Left cardiac atrium (tissue), 4 donors: ENCODE measurements at regions not wholly inside any gene's neighbourhood (a gene's known extent, or its start where the extent isn't known, plus 50 kb on each side); places are given as distances from the start of the nearest gene placed in this dataset.
"Not testable (repeated sequence)": the region's sequence is repeated elsewhere in the genome, so short reads cannot be mapped to it uniquely, and the experiment has no call there.

Experiments used
- ATAC-seq, 2 donors: fragments of 200-7000 bp; cut with Tn5 transposase; one replicate each; pipeline ENCODE4 v1.9.1; 2020; ENCODE audit warnings: mild to moderate bottlenecking in 2 of 2, moderate library complexity in 2 of 2
- DNase-seq: peaks from one replicate; pipeline ENCODE4 v3.0.0-alpha.2; 2020
- intact Hi-C, 2 donors: fragments of 100-400 bp; cut with DNase I; formaldehyde crosslinking; loops; one replicate each; pipeline versions ENCODE4 v1.14.1 to v1.15.1; 2022 to 2023
- donor health status: DM: no; HTN: yes; CAD: no.
- donor health status: DM: no; HTN: yes; CAD: no; lungs with severe emphysema.
- donor health status: DM: yes; HTN: yes; CAD: no.
- donor health status: Dilated cardiomyopathy.

DNA sequence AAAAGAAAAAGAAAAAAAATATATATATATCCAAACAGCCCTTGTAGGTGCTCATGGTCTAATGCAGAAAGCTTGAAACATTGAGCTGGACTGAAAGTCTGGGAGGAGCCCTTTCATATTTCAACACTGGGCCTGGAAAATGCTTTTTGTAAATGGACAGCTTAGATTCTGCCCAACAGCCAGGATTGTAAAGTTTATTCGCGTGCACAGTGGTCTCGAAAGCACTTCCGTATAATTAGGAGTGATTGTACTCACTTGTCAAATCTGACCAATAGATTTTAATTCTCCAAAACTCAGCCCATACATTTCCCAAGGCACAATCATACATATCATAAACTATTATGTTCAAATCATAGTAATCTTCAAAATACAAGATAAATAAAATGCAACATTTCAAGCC is 260.1 kb downstream of the COL4A1 start:
- peak in 1 of 2 donors; percentile 14 for ATAC-seq
- DNase-seq = no peak
- intact Hi-C loops = no loop called here

DNA sequence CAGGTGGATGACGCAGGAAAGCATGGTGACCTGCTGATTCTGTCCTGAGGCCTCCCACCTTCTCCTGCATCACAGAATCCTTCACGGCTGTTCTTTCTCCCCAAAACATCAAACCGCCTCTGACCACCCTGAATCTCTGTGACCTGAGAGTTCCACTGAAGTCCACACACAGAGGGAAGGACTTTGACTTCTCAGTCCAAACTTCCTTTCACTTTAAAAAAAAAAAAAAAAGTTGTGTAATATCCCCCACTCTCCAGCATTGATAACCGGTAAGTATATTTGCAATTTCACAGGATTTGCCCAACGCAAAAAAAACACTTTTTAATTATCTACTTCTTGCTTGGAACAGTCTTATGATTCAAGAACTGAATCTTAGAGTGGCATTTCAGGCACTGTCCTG is 259.5 kb upstream of the IRS2 start:
- DNase-seq (no peak), ATAC-seq (no peak)
- intact Hi-C loops = no loop called here

DNA sequence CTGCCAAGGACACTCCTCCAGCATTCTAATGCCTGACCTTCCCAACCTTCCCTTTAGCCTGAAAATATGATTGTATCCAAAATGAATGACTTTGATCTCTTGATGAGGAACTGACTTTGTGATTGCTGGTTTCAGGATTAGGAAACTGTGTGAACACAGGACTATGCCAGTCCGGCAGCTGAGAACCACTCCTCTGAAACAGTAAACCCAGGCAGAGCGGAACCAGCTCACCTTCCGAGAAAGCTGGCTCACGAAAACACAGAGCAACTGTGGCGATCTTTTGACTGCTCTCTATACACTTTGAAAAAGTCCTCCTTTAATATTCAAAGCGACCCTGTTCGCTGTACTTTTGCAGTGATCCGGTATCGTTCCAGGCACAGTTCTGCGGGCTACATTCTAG is 258.8 kb upstream of the IRS2 start:
- intact Hi-C loops = no loop called here
- ATAC-seq = no peak
- DNase-seq = no peak

DNA sequence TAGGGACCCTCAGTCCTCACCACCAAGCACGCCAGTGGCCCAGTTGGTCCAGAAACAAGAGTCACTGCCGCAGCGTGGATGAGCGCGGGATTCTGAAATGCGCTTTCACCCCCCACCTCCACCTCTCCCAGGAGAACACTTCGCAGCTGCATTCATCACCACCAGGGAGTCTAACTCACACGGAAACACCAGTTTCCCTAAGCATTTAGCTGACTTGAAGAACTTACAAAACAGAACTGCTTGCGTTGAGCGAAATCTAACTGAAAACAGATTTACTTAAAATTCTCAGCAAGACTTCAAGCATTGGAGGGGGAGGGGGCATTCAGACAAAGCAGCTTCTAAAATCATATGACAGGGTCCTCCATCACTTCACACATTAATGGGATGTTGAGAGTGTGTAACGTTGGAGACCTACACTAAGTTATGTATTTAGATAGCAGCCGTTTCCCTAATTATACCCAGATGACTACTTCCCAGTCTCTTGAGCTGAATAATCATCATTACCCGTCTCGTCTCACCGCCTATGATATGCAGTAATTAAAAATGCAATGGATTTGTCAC is 258.2 kb upstream of the IRS2 start:
- DNase-seq (no peak), ATAC-seq (no peak)
- intact Hi-C loops = no loop called here

DNA sequence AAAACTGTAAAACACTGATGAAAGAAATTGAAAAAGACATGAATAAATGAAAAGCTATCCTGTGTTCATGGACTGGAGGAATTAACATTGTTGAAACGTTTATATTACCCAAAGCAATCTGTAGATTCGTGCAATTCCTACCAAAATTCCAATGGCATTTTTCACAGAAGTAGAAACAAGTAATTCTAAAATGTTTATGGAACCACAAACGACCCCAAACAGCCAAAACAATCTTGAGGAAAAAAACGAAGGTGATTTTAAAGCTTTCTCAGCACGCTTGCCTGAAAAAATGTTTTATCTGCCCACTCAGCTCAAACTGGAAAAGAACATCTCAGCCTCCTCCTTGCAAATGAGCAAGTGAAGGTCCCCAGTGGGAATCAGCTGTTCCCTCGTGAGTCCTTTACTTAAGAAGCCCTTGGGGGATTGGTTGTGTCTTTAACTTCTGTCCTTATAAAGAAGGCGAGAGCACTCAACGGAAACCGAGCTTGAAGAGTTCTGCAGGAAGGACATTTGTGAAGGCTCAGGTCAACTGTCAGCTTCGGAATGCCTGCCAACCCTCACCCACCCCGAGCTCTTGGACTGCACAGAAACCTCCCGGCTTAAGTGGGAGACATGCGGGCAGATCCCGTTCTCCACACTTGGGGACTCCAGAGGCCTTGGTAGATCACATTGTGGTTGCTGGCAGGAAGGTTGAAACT is 256.0 kb upstream of the IRS2 start:
- no peak for ATAC-seq
- intact Hi-C loops = no loop called here
- DNase-seq = no peak

DNA sequence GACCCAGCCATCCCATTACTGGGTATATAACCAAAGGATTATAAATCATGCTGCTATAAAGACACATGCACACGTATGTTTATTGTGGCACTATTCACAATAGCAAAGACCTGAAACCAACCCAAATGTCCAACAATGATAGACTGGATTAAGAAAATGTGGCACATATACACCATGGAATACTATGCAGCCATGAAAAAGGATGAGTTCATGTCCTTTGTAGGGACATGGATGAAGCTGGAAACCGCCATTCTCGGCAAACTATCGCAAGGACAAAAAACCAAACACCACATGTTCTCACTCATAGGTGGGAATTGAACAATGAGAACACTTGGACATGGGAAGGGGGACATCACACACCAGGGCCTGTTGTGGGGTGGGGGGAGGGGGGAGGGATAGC is 255.3 kb upstream of the IRS2 start:
- ATAC-seq, DNase-seq, intact Hi-C loops: not testable (repeated sequence)

DNA sequence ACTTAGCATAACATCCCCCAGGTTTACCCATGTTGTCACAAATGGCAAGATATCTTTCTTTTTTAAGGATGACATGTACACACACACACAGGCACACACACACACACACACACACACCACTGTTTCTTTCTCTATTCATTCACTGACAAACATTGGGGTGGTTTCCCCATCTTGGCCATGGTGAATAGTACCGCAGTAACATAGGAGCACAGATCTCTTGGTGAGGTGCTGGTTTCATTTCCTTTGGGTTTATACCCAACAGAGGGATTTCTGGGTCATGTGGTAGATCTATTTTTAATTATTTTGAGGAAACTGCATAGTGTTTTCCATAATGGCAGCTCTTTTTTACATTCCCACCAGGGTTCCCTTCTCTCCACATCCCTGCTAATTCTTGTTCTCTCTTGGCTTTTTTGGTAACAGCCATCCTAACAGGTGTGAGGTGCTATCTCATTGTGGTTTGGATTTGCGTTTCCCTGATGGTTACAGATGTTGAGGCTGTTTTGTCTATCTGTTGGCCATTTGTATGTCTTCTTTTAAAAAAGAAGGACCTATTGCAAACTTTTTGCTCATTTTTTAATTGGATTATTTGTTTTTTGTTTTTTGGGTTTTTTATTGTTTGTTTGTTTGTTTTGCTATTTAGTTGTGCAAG is 251.7 kb upstream of the IRS2 start:
- ATAC-seq = no peak
- intact Hi-C loops = no loop called here
- no peak for DNase-seq

DNA sequence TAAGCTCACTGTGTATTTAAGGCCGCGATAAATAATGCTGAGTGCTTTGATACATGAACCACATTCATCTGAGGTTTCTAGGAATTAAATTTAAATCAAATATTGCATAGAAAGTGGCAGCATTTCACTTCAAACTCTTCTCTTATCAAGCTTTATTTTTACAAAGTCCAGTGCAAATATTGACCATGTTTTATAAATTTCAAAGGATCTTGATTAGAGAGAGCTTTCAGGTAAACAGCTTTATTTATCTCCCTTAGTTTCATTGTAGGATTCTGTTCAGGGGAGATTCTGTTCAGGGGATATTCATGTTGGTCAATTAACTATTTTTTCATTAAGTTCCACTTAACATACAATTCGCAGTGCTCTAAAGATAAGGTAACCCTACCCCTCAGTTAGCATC is 249.7 kb upstream of the IRS2 start:
- ATAC-seq = no peak
- no peak for DNase-seq
- intact Hi-C loops = no loop called here

DNA sequence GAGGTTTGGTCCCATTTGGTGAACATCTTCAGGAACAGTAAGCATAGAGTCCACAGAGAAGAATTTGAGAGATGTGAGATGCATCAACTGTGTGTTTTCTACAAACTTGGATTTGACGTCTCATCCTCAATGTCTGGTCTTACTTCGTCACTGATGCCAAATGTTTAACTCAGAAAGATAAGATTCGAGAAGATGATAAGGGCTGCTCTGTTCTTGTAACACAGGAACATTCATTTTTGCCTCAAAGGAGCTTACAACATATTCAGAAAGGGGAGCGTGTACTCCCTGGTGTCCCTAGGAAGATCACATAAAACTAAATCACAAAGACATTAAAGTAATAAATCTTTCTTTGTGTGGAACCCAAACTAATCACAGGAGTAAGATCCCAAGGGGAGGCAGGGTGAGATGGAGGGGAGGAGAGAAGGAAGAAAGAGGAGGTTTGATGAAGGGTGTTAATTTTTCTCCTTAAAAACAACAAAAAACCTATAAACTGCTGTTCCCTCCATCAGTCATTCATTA is 247.7 kb upstream of the IRS2 start:
- intact Hi-C loops = no loop called here
- no peak for DNase-seq
- ATAC-seq = no peak

DNA sequence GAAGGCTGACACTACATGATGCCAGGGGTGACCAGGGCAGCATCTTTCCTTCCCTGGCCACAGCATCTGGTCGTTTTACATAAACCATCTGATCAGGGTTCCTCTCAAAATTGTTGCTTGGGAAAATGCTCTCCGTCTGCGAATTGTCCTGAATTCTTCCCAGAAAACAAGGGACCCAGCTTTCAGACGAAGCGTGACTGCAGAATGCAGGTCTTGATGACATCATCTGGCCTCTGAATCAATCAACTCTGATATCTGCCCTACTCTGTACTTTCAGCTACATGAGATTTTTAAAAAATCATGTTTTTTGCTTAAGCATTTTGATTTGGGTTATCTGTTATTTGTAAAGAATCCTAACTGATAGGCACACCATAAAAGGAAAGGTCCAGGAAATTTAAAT is 246.6 kb upstream of the IRS2 start:
- DNase-seq (no peak), ATAC-seq (no peak)
- intact Hi-C loops = no loop called here

DNA sequence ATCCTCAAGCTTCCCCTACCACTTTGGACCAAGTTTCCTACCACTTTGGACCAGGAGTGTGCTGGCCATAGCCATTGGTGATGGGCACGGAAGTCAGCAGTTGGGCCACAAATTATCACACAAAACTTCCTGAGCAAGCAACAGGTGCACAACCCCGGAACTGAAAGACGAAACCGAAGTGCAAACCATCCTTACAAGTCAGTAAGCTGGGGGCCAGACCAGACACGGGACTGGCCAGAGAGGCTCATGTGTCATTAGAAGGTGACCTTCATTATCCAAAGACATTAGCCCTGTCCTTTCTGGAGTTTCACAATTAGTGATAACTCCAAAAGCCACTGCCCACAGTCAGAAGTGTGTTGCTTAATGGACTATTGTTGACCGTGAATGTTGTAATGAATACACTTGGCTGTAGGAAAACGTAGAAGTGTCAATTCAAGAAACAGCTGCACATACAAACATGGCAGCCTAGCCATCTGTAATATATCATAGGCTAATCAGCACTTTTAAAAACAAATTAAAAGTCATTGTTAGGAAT is 244.1 kb upstream of the IRS2 start:
- DNase-seq (no peak), ATAC-seq (no peak)
- intact Hi-C loops = no loop called here

DNA sequence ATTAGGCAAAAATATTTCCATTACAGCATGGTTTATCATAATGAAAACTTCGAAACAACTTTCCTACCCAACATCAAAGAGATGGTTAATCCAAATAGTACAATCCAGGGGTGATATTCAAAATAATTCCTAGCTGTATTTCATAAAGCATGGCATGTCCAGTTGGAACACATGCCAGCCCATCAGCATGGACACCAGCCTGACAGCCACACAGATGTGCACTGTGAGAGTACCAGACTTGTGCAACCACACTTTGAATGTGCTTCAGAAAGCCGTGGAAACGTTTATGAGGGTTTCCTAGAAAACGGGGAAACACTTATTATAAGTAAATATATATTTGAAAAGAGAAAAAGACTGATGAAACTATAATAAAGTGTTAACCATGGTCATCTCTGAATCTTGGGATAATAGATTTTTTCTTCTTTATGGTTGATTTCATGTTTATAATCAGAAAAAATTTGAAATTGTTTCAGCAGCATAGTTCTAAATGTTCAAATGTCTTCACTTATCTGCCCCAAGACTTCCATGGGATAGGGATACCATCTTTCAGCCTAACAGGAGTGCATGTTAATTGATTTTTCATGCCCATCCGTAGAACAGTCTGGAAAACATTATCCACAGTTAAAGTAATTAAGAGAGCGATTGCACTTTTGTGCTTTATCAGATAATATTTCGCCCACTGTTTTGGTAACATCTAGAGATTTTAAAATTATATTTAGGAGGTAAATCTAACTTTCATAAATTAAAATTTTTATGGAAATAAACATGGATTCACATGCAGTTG is 242.6 kb upstream of the IRS2 start:
- no peak for ATAC-seq
- intact Hi-C loops = no loop called here

DNA sequence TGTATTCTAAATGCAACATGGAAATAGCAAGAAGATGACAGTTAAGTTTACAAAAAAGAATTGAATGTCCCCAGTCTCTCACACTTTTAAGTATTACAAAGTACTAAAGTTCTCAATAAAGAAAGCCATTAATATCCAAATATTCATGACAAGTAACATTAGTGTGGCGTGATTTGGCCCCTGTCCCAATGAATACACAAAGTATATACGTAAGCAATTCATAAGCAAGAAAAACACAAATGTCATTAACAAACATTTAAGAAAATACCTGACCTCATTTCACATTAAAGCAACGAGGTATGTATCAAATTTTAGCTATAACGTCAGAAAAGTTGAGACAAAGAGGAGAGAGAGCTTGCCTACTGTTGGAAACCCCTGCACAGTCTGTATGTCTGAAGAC is 241.9 kb upstream of the IRS2 start:
- no peak for DNase-seq
- ATAC-seq = no peak
- intact Hi-C loops = no loop called here

More for the DNA sequence above, 242.6 kb upstream of the IRS2 start:
- DNase-seq = no peak

DNA sequence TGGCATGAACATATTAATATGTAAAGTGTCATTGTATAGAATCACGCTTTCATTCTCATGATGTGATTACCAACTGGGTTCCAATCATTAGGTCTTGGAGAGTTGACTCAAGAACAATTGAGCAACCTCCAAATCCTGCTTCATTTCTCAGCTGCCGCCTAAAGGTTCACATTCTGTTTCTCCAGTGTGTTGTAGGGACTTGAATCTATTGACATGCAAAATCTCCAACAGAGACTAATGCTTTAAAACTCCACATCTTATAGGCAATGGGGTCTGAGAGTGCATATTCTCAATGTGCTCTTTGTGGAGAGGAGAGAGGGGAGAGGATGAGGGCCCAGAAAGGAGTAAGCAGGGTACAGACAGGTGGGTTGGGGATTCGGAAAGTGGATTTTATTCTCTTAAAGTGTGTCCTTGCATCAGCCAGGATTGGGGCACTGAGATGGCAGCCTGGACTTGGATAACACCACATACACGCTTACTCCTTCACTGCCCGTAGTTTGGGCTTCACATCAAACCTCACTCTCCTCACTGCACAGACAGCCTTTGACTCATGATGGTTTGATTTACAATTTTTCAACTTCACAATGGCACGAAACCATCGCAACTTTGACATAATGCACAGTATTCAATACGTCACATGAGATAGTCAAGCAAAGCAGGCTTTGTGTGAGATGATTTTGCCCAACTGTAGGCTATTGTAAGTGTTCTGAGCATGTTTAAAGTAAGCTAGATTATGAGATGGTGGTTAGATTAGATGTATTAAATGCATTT is 241.3 kb upstream of the IRS2 start:
- intact Hi-C loops = no loop called here
- ATAC-seq (no peak), DNase-seq (no peak)

DNA sequence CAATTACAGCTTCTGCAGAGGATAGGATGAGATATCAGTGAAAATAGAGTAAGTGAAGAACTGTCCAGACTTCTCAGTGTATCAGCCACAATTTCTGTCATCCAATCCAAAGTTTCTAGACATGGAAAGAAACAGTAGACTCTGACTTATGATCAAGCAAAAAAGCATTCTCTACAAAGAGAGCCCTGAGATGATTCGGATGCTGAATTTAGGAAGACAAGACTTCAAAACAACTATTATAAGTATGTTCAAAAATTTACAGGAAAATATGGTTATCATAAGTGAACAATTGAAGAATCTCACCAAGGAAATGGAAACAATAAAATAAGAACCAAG is 238.2 kb upstream of the IRS2 start:
- intact Hi-C loops = no loop called here
- DNase-seq = no peak
- ATAC-seq = no peak

DNA sequence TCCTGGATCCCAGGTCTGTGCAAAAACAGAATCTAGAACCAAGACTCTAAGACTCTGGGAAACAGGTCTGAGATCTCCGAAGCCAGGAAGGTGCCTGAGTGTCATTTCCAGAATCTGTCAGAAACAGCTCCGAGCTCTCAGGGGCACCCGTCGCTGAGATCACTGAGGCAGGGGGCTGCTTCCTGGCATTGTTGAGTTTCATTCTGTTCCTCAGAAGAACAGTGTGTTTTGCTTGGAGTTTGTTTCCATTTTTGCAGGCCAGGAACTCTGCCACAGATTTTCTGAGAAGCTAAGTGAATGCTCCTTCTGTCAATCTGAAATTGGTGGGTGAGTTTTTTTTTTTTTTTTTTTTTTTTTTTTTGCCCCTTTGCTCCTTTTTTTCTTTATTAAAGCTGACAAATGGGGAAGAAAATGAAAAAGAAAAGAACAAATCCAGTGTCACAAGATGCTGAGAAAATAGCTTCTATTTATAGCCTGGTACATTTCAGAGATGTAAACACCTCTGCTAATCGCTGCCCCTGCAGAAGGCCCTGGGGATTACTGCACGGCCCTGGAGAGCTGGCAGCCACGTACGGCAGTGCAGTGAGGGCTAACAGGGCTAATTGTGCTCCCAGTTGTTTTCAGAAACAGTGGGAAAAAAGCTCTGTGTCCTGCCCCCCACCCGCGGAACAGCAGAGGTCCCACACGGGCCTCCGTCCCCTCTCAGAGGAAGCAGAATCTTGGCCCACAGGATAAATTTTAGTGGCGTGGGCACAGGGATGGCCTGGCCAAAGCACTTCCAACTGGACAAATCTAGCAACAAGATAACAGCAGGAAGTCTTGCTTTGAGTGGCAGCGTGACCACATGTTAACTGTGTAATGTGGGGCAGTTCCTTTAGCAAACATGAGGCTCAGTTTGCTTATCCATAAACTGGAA is 237.6 kb upstream of the IRS2 start:
- intact Hi-C loops = no loop called here
- ATAC-seq = peak; percentile 92 to 96

DNA sequence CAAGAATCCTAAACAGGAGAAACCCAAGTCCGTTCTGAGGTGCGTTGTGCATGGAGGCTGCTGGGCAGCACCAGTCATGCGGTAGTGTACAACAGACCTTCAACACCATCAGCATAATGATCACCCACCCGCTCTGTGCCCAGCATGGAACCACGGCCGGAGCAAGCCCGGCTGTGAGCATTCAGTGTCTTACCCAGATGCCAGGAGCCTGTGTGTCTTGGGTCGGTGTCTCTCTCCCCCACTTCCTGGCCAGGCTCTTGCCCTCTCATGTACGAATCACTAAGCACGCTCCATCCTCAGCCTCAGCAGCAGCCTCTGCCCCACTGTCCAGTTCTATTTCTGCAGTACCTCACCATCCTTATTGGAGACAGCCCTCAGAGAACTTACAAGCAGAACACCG is 231.6 kb upstream of the IRS2 start:
- ATAC-seq (no peak), DNase-seq (no peak)
- intact Hi-C loops = no loop called here

More for the DNA sequence above, 237.6 kb upstream of the IRS2 start:
- peak; percentile 47 for DNase-seq

DNA sequence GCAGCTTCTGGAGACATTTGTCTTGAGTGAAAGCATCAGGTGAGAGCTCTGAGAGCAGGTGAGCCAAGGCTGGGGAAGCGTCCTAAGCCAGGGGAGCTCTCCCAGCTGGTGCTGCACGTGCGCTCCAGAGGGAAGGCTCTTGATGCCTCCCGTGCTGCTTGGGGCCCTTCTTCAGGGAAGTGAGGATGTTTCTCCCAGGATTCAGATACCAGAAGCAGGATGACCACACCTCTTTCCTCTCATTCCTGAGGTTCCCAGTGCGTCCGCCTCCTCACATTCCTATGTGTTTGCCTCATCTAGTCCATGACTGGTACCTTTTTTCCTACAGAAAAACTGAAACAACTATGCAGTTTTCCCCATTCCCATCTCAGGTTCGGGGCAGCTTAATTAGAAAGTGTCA is 231.0 kb upstream of the IRS2 start:
- peak in 1 of 2 donors; percentile 89 for ATAC-seq
- no peak for DNase-seq
- intact Hi-C loops = no loop called here
